Nephron (organoid): ENCODE measurements at regions not wholly inside any gene's neighbourhood (a gene's known extent, or its start where the extent isn't known, plus 50 kb on each side); places are given as distances from the start of the nearest gene placed in this dataset.

Experiments
- H3K27ac Mint-ChIP-seq, 3 experiments: 2 replicates each; pipeline ENCODE4 v1.8.0; 2020; ENCODE audit warnings: mixed read lengths in 3 of 3, mild to moderate bottlenecking in 2 of 3, moderate library complexity in 1 of 3
- H3K27me3 Mint-ChIP-seq: 2 replicates; pipeline ENCODE4 v1.8.0; 2021; ENCODE audit warnings: low read depth, mild to moderate bottlenecking, moderate library complexity, mixed read lengths
- H3K36me3 Mint-ChIP-seq: 2 replicates; pipeline ENCODE4 v1.8.0; 2020; ENCODE audit warnings: low read depth, mixed read lengths
- H3K4me1 Mint-ChIP-seq: 2 replicates; pipeline ENCODE4 v1.8.0; 2020; ENCODE audit warnings: mixed read lengths
- H3K4me3 Mint-ChIP-seq, 3 experiments: 2 replicates each; pipeline ENCODE4 v1.8.0; 2020; ENCODE audit warnings: mild to moderate bottlenecking in 3 of 3, mixed read lengths in 3 of 3, moderate library complexity in 2 of 3
- H3K9me3 Mint-ChIP-seq: 2 replicates; pipeline ENCODE4 v1.8.0; 2020; ENCODE audit warnings: mixed read lengths
- TF ChIP-seq, protein P1 (sequence below), 3 experiments: fragments of 200-600 bp; sonication (generic); IDR thresholded peaks; one replicate each; pipeline ENCODE4 v1.5.0; 2021; ENCODE audit warnings: antibody characterized with exemption in 3 of 3; ENCODE audit not compliant: unreplicated experiment in 3 of 3

DNA sequence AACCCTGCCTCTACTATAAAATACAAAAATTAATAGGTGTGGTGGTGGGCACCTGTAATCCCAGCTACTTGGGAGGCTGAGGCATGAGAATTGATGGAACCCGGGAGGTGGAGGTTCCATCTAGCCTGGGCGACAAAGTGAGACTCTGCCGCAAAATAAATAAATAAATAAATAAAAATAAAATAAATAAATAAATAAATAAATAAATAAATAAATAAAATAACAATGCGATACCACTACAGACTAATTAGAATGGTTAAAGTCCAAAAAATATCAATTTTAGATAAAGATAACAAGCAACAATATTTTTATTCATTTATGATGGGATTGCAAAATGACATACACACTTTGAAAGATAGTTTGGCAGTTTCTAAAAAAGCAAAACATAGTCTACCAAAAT is 1131.5 kb downstream of the SI start:
- H3K27ac Mint-ChIP-seq: no peak overlapping the region
- peaks cover 17% of the 10 kb centered on the region for H3K9me3 Mint-ChIP-seq
- H3K4me3 Mint-ChIP-seq: no peak overlapping the region
- H3K27me3 Mint-ChIP-seq: no peaks in the 10 kb centered on the region
- TF ChIP-seq, protein P1, sequence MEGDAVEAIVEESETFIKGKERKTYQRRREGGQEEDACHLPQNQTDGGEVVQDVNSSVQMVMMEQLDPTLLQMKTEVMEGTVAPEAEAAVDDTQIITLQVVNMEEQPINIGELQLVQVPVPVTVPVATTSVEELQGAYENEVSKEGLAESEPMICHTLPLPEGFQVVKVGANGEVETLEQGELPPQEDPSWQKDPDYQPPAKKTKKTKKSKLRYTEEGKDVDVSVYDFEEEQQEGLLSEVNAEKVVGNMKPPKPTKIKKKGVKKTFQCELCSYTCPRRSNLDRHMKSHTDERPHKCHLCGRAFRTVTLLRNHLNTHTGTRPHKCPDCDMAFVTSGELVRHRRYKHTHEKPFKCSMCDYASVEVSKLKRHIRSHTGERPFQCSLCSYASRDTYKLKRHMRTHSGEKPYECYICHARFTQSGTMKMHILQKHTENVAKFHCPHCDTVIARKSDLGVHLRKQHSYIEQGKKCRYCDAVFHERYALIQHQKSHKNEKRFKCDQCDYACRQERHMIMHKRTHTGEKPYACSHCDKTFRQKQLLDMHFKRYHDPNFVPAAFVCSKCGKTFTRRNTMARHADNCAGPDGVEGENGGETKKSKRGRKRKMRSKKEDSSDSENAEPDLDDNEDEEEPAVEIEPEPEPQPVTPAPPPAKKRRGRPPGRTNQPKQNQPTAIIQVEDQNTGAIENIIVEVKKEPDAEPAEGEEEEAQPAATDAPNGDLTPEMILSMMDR (IDR thresholded peaks at IDR 0.05; ENCODE audit: unreplicated experiment in 3 of 3): no peak
- no peaks in the 10 kb centered on the region for H3K4me1 Mint-ChIP-seq
- H3K36me3 Mint-ChIP-seq: no peaks in the 10 kb centered on the region

DNA sequence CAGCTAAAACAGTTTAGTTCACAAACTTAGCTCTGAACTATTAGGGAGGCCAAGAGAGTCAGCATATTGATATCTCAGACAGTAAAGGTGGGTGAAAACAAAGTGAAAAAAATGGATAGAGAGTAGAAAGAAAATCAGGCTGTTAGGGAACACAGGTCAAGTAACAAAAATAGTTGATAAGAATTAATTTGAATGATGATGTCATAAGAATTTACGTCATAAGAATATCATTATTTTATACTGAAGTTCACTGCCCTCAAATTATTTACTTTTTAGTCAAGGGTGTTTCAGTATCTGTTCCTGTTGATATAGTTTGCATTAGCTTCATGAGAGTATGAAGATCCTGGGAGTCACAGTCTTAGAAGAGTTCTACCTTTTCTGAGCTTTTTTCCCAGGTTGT is 1134.6 kb downstream of the SI start:
- TF ChIP-seq, protein P1 (IDR thresholded peaks at IDR 0.05; ENCODE audit: unreplicated experiment in 3 of 3): no peak
- H3K9me3 Mint-ChIP-seq: peaks cover 20% of the 10 kb centered on the region
- no peaks in the 10 kb centered on the region for H3K4me1 Mint-ChIP-seq
- no peaks in the 10 kb centered on the region for H3K36me3 Mint-ChIP-seq
- H3K27me3 Mint-ChIP-seq: no peaks in the 10 kb centered on the region
- no peak overlapping the region for H3K27ac Mint-ChIP-seq
- H3K4me3 Mint-ChIP-seq: no peak overlapping the region

DNA sequence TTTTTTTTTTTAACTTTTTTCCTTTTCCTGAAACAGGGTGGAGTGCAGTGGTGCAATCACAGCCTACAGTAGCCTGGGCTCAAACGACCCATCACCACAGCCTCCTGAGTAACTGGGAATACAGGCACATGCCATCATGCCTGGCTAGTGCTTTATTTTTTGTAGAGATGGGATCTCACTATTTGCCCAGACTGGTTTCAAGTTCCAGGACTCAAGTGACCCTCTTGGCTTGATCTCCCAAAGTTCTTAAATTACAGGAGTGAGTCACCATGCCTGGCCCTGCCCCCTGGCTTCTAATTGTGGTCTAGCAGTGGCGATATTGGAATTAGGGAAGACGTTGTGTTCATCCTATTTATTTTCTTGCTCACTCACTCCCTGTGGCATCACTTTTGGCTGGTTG is 1138.4 kb downstream of the SI start:
- no peaks in the 10 kb centered on the region for H3K27me3 Mint-ChIP-seq
- TF ChIP-seq, protein P1 (IDR thresholded peaks at IDR 0.05; ENCODE audit: unreplicated experiment in 3 of 3): no peak
- H3K9me3 Mint-ChIP-seq: peaks cover 20% of the 10 kb centered on the region
- no peaks in the 10 kb centered on the region for H3K4me1 Mint-ChIP-seq
- no peaks in the 10 kb centered on the region for H3K36me3 Mint-ChIP-seq
- H3K27ac Mint-ChIP-seq: no peak overlapping the region
- no peak overlapping the region for H3K4me3 Mint-ChIP-seq

DNA sequence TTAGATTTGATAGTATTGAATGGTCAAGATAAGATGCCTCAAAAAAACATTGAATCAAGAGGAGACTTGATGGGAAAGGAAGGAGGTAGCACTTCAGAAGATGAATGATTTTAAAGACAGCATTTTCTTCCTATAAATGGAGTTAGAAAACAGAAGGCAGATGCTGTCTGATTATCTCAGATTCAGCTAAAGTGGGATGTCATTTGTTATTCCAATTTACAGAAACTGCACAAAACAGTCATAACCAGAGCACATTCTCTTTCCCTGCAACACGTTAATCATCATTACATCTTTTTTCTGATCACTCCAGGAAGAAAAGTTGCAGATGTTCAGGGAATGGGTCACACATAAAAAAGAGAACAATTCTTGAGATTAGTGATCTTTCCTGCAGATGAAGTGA is 1141.8 kb downstream of the SI start:
- H3K4me3 Mint-ChIP-seq: no peak overlapping the region
- TF ChIP-seq, protein P1 (IDR thresholded peaks at IDR 0.05; ENCODE audit: unreplicated experiment in 3 of 3): no peak
- H3K27me3 Mint-ChIP-seq: no peaks in the 10 kb centered on the region
- H3K9me3 Mint-ChIP-seq: peaks cover 3% of the 10 kb centered on the region
- no peaks in the 10 kb centered on the region for H3K36me3 Mint-ChIP-seq
- H3K4me1 Mint-ChIP-seq: no peaks in the 10 kb centered on the region
- H3K27ac Mint-ChIP-seq: no peak overlapping the region

DNA sequence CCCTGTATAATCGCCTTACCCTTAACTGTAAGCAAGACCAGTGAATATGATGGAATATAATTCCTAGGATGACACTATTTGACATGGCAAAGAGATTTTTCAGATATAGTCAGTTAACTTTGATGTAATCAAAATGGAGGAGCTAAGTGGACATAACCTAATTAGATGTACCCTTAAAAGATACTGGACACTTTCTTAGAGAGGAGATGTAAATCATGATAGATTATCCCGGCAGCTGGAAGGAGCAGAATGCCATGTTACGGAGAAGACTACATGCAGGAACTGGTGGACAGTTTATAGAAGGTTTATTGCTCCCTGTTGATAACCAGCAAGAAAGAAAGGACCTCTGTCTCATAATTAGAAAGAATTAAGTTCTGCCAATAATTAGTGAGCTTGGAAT is 1142.9 kb downstream of the SI start:
- Mint-ChIP-seq H3K4me1 (no peaks in the 10 kb centered on the region), H3K27ac (no peak overlapping the region), H3K9me3 (no peaks in the 10 kb centered on the region), H3K27me3 (no peaks in the 10 kb centered on the region), H3K36me3 (no peaks in the 10 kb centered on the region), H3K4me3 (no peak overlapping the region)
- TF ChIP-seq, protein P1 (IDR thresholded peaks at IDR 0.05; ENCODE audit: unreplicated experiment in 3 of 3): no peak

DNA sequence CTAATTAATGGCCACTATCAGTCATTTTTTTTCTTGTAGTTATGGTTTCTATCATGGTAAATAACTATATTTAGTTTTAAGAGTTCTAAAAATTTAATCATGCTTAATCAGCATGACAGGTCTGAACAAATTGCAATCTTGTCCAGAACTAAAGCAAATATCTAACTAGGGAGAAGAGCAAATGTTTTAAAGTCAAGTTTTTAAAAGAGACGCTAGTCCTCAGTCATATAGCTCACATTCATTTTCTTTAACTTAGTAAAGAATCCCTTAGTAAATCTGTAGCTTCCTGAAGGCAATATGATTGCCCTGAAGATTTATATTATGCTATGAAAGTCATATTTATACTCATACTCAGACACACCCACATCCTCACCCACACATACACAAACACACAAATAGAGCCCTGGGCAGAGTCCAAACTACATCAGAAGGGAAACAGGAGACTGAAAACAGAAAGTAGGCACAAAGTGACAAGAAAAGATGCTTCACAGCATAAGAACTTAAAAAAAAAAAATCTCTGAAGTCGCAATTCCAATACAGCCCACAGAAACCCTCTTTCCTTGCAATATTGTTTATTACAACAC is 1149.1 kb downstream of the SI start:
- Mint-ChIP-seq H3K27ac (peak overlapping the region in 1 of 3 experiments; percentile 67), H3K27me3 (peaks cover 3% of the 10 kb centered on the region), H3K4me1 (peaks cover 13% of the 10 kb centered on the region), H3K9me3 (no peaks in the 10 kb centered on the region), H3K4me3 (no peak overlapping the region), H3K36me3 (no peaks in the 10 kb centered on the region)
- TF ChIP-seq, protein P1 (IDR thresholded peaks at IDR 0.05; ENCODE audit: unreplicated experiment in 3 of 3): no peak
